AG04450 (cell line): ENCODE measurements at regions not wholly inside any gene's neighbourhood (a gene's known extent, or its start where the extent isn't known, plus 50 kb on each side); places are given as distances from the start of the nearest gene placed in this dataset.

Source experiments
- CTCF ChIA-PET: fragments of 300-600, 350-600 bp; formaldehyde crosslinking; extraction: SDS; loops from one replicate; lab custom pipeline; 2022; ENCODE audit warnings: antibody characterized with exemption, inconsistent platforms; lab: Charles Lee
- POLR2A ChIA-PET: fragments of 350-600 bp; formaldehyde crosslinking; extraction: SDS; loops from one replicate; lab custom pipeline; 2021; ENCODE audit warnings: antibody characterized with exemption, inconsistent platforms; lab: Yijun Ruan, JAX
- DNase-seq: peaks from one replicate; pipeline ENCODE4 v3.0.0-alpha.2; 2011; ENCODE audit warnings: low read depth, low spot score
- H3K27ac ChIP-seq: one replicate; pipeline ENCODE4 v1.5.1; 2012; ENCODE audit warnings: low read depth, low read length, control low read depth
- H3K27me3 ChIP-seq: one replicate; pipeline ENCODE4 v1.6.0; 2012; ENCODE audit warnings: low read length; ENCODE audit not compliant: control insufficient read depth, insufficient read depth
- H3K4me3 ChIP-seq: 2 replicates; pipeline ENCODE4 v1.5.1; 2011; ENCODE audit warnings: mild to moderate bottlenecking, low read depth, low read length, control low read depth
- H3K9me3 ChIP-seq: 2 replicates; pipeline ENCODE4 v1.5.1; 2012; ENCODE audit warnings: low read length; ENCODE audit not compliant: control insufficient read depth, insufficient read depth
- CTCF ChIP-seq: IDR thresholded peaks from 2 replicates; pipeline ENCODE4 v1.5.1; 2011; ENCODE audit warnings: low read depth, low read length, control low read depth, inconsistent platforms

GRCh38 chr4:63171341-63171740 lies 1237.9 kb downstream of the TECRL start:
- H3K27me3 ChIP-seq = no peaks in the 10 kb centered on the region
- POLR2A ChIA-PET = no interaction called here
- no peak overlapping the region for H3K4me3 ChIP-seq
- peaks cover 10% of the 10 kb centered on the region; the same call in 1 of the 2 replicates for H3K9me3 ChIP-seq
- CTCF ChIA-PET = no interaction called here
- no peak for TF ChIP-seq CTCF
- DNase-seq = no peak
- H3K27ac ChIP-seq = no peak overlapping the region

DNA sequence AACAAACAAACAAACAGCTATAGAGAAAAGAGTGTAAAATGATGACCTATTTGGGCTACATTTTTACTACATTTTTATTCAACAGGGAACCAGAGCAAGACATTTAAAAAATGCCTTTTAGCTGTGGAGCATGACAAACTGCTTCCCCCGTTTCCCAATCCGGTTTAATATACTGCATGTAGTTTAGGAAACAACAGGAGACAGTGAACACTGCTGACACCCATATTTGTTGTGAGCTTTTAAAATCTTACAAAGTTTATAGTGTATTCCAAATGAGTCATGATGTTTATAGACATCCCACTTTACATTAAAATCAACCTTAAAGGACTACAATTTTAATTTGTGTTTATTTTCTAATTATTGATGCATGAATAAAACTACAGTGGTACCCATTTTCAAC lies 1238.3 kb downstream of the TECRL start:
- no peak overlapping the region for H3K27ac ChIP-seq
- H3K27me3 ChIP-seq = no peaks in the 10 kb centered on the region
- TF ChIP-seq CTCF = no peak
- POLR2A ChIA-PET = no interaction called here
- H3K4me3 ChIP-seq = no peak overlapping the region
- H3K9me3 ChIP-seq = peaks cover 10% of the 10 kb centered on the region; the same call in 1 of the 2 replicates
- DNase-seq = no peak
- CTCF ChIA-PET = no interaction called here

- Histone ChIP-seq H3K27ac (no peak overlapping the region), H3K27me3 (no peaks in the 10 kb centered on the region), H3K9me3 (peaks cover 10% of the 10 kb centered on the region; the same call in 1 of the 2 replicates), H3K4me3 (no peak overlapping the region)
- ChIA-PET CTCF (no interaction called here), POLR2A (no interaction called here)
- TF ChIP-seq CTCF = no peak
- no peak for DNase-seq
Measured at GRCh38 chr4:63169836-63170235, 1239.4 kb downstream of the TECRL start.

- Histone ChIP-seq H3K9me3 (peaks cover 4% of the 10 kb centered on the region; the same call in 1 of the 2 replicates), H3K4me3 (no peak overlapping the region), H3K27me3 (no peaks in the 10 kb centered on the region), H3K27ac (no peak overlapping the region)
- ChIA-PET CTCF (no interaction called here), POLR2A (no interaction called here)
- no peak for DNase-seq
- no peak for TF ChIP-seq CTCF
Measured at GRCh38 chr4:63155561-63155960, 1253.7 kb downstream of the TECRL start.

DNA sequence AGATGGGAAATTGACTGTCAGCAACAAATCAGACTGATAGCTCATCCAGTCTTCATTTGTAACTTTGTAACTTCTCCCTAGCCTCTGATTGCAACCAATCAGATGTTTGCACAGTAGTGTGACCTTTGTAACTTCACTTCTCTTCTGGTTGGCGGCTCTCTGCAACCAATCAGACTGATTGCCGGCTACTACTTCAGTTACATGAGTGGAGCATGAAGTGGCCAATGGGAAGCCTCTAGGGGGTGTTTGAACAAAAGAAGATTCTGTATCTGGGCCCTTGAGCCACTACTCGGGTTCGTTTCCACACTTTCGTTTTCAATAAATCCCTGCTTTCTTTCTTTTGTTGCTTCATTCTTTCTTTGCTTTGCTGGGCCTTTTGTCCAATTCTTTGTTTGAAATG lies 1285.8 kb downstream of the TECRL start:
- H3K27ac ChIP-seq = no peak overlapping the region

More for the DNA sequence above, 1285.8 kb downstream of the TECRL start:
- peaks cover 7% of the 10 kb centered on the region for H3K9me3 ChIP-seq
- H3K4me3 ChIP-seq = no peak overlapping the region
- H3K27me3 ChIP-seq = no peaks in the 10 kb centered on the region
- no peak for TF ChIP-seq CTCF
- DNase-seq = no peak
- CTCF ChIA-PET = no interaction called here
- POLR2A ChIA-PET = no interaction called here
